DND-41 (cell line): ENCODE measurements at regions not wholly inside any gene's neighbourhood (a gene's known extent, or its start where the extent isn't known, plus 50 kb on each side); places are given as distances from the start of the nearest gene placed in this dataset.

Experiments
- EZH2 ChIP-seq: IDR thresholded peaks from 3 replicates; pipeline ENCODE4 v1.6.1; 2012; ENCODE audit warnings: borderline replicate concordance, low read depth, mild to moderate bottlenecking, moderate library complexity, low read length, inconsistent platforms; ENCODE audit not compliant: severe bottlenecking
- TF ChIP-seq, protein P1 (sequence below): IDR thresholded peaks from 2 replicates; pipeline ENCODE4 v1.5.1; 2012; ENCODE audit warnings: borderline replicate concordance, low read length, moderate library complexity, mild to moderate bottlenecking; ENCODE audit not compliant: poor library complexity, severe bottlenecking; ENCODE audit errors: extremely low read depth

DNA sequence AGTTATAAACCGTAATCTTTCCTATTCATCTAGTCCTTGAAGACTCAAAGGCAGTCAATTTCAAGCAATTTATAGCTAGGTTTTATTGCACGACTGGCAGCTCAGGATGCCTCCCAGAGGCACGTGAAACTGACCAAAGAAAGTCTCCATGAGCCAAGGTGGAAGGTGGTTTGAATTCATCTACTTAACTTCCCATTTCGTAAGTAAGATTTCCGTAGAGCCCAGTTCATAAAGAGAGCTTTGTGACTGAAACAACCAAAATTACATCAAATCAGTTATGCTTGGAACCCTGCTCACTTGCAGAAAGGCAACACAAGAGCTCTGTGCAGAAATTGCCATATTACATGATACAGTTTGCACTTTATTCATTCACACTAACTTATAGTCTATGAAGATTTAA is 556.0 kb downstream of the TRIML1 start:
- TF ChIP-seq, protein P1, sequence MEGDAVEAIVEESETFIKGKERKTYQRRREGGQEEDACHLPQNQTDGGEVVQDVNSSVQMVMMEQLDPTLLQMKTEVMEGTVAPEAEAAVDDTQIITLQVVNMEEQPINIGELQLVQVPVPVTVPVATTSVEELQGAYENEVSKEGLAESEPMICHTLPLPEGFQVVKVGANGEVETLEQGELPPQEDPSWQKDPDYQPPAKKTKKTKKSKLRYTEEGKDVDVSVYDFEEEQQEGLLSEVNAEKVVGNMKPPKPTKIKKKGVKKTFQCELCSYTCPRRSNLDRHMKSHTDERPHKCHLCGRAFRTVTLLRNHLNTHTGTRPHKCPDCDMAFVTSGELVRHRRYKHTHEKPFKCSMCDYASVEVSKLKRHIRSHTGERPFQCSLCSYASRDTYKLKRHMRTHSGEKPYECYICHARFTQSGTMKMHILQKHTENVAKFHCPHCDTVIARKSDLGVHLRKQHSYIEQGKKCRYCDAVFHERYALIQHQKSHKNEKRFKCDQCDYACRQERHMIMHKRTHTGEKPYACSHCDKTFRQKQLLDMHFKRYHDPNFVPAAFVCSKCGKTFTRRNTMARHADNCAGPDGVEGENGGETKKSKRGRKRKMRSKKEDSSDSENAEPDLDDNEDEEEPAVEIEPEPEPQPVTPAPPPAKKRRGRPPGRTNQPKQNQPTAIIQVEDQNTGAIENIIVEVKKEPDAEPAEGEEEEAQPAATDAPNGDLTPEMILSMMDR: no peak
- TF ChIP-seq EZH2: no peak
